Epithelial cell of esophagus (primary cell): ENCODE measurements at regions not wholly inside any gene's neighbourhood (a gene's known extent, or its start where the extent isn't known, plus 50 kb on each side); places are given as distances from the start of the nearest gene placed in this dataset.

Source experiments
- DNase-seq: peaks from one replicate; pipeline ENCODE4 v3.0.0; 2010; ENCODE audit warnings: low read depth
- H3K4me3 ChIP-seq: 2 replicates; pipeline ENCODE4 v1.5.1; 2011; ENCODE audit warnings: mild to moderate bottlenecking, low read length, control low read depth
- CTCF ChIP-seq: IDR thresholded peaks from 2 replicates; pipeline ENCODE4 v1.5.1; 2011; ENCODE audit warnings: low read depth, mild to moderate bottlenecking, low read length, control low read depth, inconsistent platforms; ENCODE audit not compliant: insufficient read depth; ENCODE audit errors: missing control alignments

GRCh38 chr2:217049956-217050355 is 190.1 kb upstream of the TNP1 start:
- H3K4me3 ChIP-seq: no peak overlapping the region
- TF ChIP-seq CTCF: no peak
- DNase-seq: no peak

- H3K4me3 ChIP-seq: no peak overlapping the region
- no peak for DNase-seq
- TF ChIP-seq CTCF: no peak
Observed at GRCh38 chr2:217049422-217049821, 189.6 kb upstream of the TNP1 start.

- TF ChIP-seq CTCF: no peak
- H3K4me3 ChIP-seq: no peak overlapping the region
- no peak for DNase-seq
Observed at GRCh38 chr2:217048730-217049129, 188.9 kb upstream of the TNP1 start.

GRCh38 chr2:217047631-217048030 is 187.8 kb upstream of the TNP1 start:
- no peak overlapping the region for H3K4me3 ChIP-seq
- no peak for TF ChIP-seq CTCF
- DNase-seq: no peak

GRCh38 chr2:217047209-217047608 is 187.3 kb upstream of the TNP1 start:
- no peak for TF ChIP-seq CTCF
- H3K4me3 ChIP-seq: no peak overlapping the region
- DNase-seq: no peak

GRCh38 chr2:217045700-217046475 is 186.0 kb upstream of the TNP1 start:
- DNase-seq: peak; percentile 24
- H3K4me3 ChIP-seq: no peak overlapping the region
- no peak for TF ChIP-seq CTCF

GRCh38 chr2:217040099-217040498 is 180.2 kb upstream of the TNP1 start:
- TF ChIP-seq CTCF: no peak
- DNase-seq: no peak
- no peak overlapping the region for H3K4me3 ChIP-seq
